Kidney epithelial cell (primary cell): ENCODE measurements at regions not wholly inside any gene's neighbourhood (a gene's known extent, or its start where the extent isn't known, plus 50 kb on each side); places are given as distances from the start of the nearest gene placed in this dataset.

Experiments used
- DNase-seq: peaks from one replicate; pipeline ENCODE4 v3.0.0-alpha.2; 2010; ENCODE audit warnings: low read depth
- H3K27me3 ChIP-seq: 2 replicates; pipeline ENCODE4 v1.6.0; 2011; ENCODE audit warnings: low read length; ENCODE audit not compliant: control insufficient read depth, insufficient read depth
- H3K36me3 ChIP-seq: 2 replicates; pipeline ENCODE4 v1.5.1; 2011; ENCODE audit warnings: low read length; ENCODE audit not compliant: control insufficient read depth, insufficient read depth
- H3K4me3 ChIP-seq: 2 replicates; pipeline ENCODE4 v1.5.1; 2011; ENCODE audit warnings: low read depth, mild to moderate bottlenecking, control low read depth, low read length
- TF ChIP-seq, protein P1 (sequence below): IDR thresholded peaks from 2 replicates; pipeline ENCODE4 v1.5.1; 2011; ENCODE audit warnings: mild to moderate bottlenecking, moderate library complexity, low read length, control low read depth, inconsistent platforms; ENCODE audit not compliant: insufficient read depth, poor library complexity, severe bottlenecking

DNA sequence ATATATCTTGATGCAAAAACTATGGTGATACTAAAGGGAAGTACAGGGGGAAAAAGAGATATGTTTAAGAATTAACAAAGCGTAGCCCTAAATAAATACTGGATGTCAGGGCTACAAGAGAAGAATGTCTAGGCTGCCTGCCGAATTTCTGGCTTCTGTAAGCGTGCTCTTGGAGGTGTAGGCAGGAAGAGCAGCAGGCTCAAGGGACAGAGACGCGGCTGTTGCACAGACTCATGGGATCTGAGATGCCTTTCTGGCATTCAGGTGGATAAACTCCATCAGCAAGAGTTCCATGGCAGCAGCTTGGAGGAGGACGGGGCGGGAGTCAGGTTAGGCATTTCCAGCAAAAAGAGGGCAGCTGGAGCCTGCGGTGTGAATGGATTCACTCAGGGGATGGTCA, 123.2 kb upstream of the TWIST2 start:
- Histone ChIP-seq H3K36me3 (no peaks in the 10 kb centered on the region), H3K27me3 (no peaks in the 10 kb centered on the region), H3K4me3 (no peak overlapping the region)
- no peak for DNase-seq
- TF ChIP-seq, protein P1, sequence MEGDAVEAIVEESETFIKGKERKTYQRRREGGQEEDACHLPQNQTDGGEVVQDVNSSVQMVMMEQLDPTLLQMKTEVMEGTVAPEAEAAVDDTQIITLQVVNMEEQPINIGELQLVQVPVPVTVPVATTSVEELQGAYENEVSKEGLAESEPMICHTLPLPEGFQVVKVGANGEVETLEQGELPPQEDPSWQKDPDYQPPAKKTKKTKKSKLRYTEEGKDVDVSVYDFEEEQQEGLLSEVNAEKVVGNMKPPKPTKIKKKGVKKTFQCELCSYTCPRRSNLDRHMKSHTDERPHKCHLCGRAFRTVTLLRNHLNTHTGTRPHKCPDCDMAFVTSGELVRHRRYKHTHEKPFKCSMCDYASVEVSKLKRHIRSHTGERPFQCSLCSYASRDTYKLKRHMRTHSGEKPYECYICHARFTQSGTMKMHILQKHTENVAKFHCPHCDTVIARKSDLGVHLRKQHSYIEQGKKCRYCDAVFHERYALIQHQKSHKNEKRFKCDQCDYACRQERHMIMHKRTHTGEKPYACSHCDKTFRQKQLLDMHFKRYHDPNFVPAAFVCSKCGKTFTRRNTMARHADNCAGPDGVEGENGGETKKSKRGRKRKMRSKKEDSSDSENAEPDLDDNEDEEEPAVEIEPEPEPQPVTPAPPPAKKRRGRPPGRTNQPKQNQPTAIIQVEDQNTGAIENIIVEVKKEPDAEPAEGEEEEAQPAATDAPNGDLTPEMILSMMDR = no peak

- no peak for DNase-seq
These were observed 122.6 kb upstream of the TWIST2 start for GRCh38 chr2:238725298-238725697.

DNA sequence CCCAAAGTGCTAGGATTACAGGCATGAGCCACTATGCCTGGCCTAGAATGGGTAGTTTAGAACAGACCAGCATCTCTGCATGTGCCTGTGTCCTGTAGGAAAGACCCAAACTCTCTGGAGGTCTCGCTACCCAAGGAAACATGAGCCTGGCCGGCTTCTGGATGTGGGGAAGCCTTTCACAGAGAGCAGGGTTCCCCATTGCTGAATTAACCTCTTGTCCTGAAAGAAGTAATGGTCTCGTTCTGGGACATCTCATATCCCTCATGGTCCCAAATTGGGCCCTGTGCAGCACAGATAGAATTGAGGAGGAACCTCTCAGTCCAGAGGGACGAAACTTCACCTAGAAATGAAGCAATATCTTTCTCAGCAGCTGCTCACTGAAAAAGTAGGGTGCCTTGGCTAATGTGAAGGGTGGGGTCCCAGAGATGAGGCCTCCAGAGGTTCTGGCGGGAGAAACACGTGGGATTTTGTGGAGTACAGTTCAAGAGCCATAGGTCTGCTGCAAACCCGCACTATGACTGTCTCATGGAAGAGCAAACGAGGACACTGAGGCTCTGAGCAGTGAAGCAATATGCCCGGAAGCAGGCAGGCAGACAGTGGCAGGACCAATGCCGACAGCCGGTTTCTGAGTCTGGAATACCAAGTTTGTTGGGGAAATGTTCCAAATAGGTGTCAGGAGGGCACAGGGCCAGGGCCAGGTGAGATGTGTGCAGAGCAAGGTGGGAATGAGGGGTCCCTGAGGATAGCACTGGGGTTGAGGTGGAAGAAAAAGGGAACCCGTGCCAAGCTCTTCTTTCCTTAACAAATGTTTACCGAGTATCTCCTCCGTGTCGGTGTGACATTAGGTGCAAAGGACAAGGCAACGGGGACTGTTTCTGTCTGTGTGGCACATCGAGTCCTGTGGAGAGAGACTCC, 121.0 kb upstream of the TWIST2 start:
- H3K4me3 ChIP-seq = no peak overlapping the region
- H3K36me3 ChIP-seq = no peaks in the 10 kb centered on the region
- no peak for DNase-seq
- H3K27me3 ChIP-seq = no peaks in the 10 kb centered on the region
- TF ChIP-seq, protein P1 = no peak

More at GRCh38 chr2:238725298-238725697, 122.6 kb upstream of the TWIST2 start:
- Histone ChIP-seq H3K36me3 (no peaks in the 10 kb centered on the region), H3K4me3 (no peak overlapping the region), H3K27me3 (no peaks in the 10 kb centered on the region)
- TF ChIP-seq, protein P1 = no peak

- Histone ChIP-seq H3K27me3 (no peaks in the 10 kb centered on the region), H3K4me3 (no peak overlapping the region), H3K36me3 (no peaks in the 10 kb centered on the region)
- TF ChIP-seq, protein P1 = no peak
- no peak for DNase-seq
These were observed 120.1 kb upstream of the TWIST2 start for GRCh38 chr2:238727585-238728329.

- Histone ChIP-seq H3K4me3 (no peak overlapping the region), H3K36me3 (no peaks in the 10 kb centered on the region), H3K27me3 (no peaks in the 10 kb centered on the region)
- TF ChIP-seq, protein P1 = no peak
- DNase-seq = no peak
These were observed 119.3 kb upstream of the TWIST2 start for GRCh38 chr2:238728330-238729260.
